ENCODE measurements at regions not wholly inside any gene's neighbourhood (a gene's known extent, or its start where the extent isn't known, plus 50 kb on each side); places are given as distances from the start of the nearest gene placed in this dataset.
"Not testable (repeated sequence)": the region's sequence is repeated elsewhere in the genome, so short reads cannot be mapped to it uniquely, and the experiment has no call there.

DNA sequence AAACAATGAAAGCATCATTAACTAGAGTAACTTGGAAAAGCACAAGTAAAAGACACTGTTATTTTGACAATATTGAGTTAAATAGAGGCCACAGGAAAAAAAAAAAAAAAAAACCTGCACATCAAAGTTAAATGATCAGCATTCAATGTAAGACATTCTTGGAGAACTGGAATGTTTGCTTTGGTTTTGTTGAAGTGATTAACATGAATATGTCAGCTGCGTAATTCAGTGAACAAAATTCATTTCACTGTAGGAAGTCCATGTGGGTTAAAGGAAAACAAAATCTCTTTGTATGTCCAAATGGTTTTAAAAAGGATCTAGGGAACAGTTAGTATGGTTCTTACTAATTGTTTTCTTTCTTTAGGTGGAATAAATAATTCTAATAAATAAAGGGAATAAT is 252.8 kb upstream of the CNTN6 start:
- DNase-seq: no peak

DNA sequence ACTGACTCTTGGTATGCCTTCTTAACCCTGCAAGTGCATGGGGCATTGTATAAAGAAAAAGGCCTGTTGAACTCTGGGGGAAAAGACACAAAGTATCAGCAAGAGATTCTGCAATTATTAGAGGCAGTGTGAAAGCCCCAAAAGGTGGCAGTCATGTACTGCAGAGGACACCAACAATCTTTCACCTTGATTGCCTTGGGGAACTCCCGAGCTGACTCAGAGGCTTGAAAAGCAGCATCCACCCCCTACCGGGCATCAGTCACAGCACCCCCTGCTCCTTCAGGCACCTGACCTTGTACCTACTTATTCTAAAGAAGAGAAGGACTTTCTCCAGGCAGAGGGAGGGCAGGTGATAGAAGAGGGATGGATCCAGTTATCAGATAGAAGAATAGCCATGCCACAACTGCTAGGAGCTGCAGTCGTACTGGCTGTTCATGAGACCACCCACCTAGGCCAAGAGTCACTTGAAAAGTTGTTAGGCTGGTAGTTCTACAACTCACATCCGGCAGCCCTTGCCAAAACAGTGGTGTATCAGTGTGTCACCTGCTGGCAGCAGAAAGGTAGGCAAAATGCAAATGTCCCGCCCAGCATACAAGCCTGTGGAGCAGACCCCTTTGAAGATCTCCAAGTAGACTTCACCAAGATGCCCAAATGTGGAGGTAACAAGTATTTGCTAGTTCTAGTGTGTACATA is 241.6 kb upstream of the CNTN6 start:
- no peak for DNase-seq

DNA sequence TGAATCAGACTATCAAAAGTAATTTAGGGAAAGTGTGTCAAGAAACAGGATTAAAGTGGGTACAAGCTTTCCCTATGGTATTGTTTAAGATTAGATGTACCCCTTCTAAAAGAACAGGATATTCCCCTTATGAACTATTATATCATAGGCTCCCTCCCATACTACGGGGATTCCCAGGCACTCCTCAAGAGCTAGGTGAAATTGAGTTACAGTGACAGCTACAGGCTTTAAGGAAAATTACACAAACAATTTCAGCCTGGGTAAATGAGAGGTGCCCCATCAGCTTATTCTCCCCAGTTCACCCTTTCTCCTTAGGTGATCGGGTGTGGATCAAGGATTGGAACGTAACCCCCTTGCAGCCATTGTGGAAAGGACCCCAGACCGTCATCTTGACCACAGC is 240.8 kb upstream of the CNTN6 start:
- peak in 1 of 2 experiments; percentile 15 for DNase-seq

DNA sequence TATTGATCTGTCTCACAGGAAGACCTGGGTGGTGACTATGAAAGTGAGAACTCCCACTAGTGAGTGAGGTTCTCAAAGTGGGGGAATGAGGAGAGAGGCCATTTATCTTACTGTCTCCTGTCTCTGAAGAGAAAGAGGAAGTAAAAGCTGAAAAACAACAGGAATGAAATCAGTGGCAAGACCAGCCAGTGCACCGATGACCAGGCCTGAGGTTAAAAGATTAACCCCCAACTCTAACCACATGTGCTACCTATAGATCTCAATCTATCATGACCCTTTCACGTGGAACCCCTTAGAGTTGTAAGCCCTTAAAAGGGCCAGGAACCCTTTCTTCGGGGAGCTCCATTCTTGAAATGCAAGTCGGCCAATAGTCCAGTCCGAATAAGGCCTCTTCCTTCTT is 239.3 kb upstream of the CNTN6 start:
- no peak for DNase-seq

DNA sequence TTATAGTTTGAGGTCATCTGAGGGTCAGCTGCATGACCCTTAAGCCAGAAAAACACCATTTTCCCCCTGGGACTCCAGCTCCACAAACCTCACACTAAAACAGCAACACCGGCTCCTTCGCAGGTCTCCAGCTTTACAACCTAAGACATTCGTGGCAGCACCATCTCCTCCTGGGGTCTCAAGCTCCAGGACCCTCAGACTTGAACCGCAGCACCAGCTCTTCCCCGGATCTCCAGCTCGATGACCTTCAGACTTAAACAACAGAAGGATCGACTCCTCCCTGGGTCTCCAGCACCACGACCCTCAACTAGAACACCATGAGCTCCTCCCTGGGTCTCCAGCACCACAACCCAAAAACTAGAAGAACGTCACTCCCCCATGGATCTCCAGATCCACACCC is 233.7 kb upstream of the CNTN6 start:
- DNase-seq: no peak

DNA sequence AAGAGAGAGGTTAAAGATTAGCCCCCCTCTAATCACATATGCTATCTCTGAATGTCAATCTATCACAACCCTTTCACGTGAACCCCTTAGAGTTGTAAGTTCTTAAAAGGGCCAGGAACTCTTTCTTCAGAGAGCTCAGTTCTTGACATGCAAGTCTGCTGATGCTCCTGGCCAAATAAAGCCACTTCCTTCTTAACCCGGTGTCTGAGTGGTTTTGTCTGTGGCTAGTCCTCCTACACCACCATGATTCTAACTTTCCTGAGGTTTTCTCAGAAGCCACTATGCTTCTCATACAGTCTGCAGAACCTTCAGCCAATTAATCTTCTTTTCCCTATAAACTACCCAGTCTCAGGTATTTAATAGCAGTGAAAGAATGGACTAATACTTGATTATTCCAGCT is 231.1 kb upstream of the CNTN6 start:
- DNase-seq: no peak

DNA sequence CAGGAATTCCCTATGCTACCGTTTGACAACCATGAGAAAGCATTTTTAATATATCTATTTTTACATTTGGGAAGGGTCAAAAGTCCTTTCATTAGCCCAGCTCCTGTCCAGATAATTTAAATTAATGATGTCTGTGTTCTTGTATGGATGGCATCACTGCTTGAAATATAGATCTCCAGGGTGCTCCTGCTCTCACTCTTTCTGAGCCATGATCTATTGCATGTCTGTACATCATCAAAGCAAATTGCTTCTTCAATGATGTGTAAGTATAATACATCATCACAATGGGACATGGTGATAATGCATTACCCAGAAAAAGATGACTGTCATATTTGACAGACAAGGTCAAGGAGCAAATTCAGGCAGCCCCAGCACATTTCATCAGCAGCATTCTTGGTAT is 223.6 kb upstream of the CNTN6 start:
- DNase-seq: no peak

DNA sequence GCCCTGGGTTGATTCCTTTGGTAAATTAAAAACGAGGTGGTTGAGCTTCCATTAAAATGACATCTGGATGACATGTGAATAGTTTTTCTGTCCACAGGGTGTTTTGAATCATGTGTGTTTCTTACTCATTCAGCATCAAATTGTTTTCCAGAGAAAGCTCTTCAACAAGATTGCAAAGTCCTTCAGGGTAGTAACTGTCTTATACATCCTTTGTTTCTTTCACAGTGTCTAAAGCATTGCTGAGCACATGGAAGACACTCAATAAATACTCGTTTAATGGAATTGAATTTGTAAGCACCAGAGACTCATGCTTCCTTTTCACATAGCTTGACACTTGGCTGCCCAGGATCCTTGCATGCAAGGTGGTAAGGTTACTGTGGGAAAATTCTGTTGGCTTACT is 223.1 kb upstream of the CNTN6 start:
- DNase-seq: no peak

DNA sequence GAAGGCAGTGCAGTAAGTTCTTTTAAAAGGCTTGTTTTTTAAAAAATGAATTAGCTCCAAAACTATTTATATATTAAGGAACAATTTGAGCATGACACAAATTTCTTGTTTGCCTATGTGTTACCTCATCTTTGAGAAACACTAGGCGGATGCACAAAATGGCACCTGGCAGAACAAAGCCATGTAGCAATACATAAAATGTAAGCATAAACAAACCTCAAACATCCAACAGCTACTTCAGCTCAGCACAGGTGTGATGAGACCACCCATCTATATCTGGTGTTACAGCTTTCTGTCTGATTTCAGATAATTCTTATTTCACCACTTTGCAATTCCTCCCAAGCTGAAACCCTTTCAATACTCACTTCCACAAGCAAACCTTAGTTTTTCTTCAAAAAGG is 221.2 kb upstream of the CNTN6 start:
- no peak for DNase-seq

DNA sequence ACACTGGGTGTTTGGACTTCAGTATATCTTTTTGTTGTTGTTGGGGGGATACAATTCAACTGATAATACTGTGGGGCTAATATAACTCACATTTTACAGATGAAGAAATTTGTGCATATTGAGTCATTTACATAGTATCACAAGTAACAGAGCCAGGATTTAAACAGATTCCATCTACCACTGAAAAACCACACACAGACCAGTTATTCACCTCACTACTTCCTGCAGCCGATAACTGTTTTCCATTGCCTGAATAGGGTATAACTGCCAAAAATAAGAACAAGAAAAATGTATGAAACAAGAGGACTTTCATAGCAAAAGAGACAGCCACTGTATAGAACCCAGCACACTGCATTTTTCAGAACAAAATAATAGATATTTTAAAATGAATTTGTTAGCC is 215.8 kb upstream of the CNTN6 start:
- no peak for DNase-seq

DNA sequence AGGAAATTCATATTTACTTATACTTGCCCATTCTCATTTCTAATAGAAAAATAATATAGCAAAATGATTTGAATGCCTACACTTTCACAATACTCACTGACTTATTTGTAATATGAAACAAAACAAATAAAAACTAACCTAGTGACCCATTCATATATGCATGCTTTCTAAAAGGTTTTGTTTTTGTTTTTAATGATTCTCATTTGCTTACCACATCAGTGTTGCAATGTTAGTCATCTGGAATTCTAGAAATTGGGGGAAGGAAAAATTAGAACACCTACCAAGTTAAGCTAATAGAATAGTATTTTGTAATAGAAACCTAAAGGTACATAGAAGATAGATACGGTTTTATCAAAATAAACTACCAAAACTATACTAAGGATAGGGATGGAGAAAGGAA is 214.1 kb upstream of the CNTN6 start:
- DNase-seq: no peak

DNA sequence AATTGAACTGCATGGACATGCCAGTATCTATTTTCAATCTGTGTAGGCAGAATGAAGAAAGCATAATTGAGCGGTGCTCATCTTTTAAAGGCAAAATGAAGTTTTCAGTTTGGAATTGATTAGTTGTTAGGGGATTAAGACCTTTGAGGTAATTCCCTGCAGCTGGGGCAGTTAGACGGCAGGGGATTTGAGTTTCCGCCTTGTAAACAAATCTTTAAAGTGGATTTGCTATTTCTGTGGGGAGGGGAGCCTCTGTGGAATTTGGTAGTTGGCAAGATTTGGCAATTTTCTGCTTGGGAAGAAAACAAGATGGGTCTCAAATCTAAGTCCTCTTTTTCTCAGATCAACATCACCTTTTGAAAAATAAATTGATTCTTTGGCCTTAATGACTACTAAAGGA is 212.5 kb upstream of the CNTN6 start:
- no peak for DNase-seq

DNA sequence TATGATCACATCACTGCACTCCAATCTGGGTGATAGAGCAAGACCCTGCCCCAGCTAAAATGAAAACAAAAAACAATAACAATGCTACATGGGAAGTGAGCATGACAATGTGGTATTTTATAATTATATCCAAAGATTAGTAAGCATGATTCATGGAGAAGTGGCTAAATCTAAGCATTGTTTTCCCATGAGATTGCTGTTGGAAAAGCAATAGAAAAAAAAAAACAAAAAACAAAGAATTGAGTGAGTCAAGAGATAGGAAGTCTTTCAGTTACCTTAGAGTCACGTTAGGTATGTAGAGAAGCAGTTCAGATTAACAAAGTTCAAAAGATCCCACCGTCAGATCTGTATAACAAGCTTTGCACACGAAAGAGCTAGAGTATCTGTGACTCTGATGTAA is 210.3 kb upstream of the CNTN6 start:
- DNase-seq: no peak

DNA sequence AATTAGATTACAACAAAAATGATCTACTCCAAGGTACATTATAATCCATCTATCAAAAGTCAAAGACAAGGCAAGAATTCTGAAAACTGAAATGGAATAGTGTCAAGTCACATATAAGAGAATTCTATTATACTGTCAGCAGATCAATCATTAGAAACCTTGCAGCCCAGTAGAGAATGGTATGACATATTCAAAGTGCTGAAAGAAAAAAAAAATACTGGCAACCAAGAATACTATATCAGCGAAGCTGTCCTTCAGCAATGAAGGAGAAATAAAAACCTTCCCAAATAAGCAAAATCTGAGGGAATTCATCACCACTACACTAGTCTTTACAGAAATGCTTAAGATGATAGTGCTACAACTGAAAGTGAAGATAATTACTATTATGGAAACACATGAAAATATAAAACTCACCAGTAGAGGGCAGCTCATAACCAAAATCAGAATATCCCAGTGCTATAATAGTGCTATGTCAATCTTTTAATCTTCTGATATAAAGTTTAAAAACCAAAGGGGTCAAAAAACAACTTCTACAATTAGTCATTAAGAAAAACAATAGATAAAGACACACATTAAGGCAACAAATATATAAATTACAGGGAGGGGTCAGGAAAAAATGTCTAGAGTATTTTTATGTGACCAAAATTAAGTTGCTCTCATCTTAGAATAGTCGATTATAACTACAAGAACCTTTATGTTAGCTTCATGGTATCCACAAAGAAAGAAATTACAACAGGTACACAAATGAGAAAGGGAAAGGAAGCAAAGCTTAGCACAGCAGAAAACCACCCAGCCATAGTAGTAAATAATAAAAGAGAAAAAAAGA is 190.7 kb upstream of the CNTN6 start:
- DNase-seq: peak in 1 of 2 experiments; percentile 7

DNA sequence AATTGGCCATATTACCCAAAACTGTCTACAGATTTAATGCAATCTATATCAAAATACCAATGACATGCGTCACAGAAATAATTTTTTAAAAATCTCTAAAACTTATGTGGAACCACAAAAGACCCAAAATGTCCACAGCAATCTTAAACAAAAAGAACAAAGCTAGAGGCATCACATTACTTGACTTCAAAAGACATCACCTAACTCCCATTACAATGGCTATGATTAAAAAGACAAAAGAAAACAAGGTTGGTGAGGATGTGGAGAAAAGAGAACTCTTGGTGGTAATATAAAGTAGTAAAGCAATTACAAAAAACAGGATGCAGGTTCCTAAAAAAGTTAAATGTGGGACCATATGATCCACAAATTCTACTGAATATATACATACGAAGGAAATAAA is 187.6 kb upstream of the CNTN6 start:
- no peak for DNase-seq

DNA sequence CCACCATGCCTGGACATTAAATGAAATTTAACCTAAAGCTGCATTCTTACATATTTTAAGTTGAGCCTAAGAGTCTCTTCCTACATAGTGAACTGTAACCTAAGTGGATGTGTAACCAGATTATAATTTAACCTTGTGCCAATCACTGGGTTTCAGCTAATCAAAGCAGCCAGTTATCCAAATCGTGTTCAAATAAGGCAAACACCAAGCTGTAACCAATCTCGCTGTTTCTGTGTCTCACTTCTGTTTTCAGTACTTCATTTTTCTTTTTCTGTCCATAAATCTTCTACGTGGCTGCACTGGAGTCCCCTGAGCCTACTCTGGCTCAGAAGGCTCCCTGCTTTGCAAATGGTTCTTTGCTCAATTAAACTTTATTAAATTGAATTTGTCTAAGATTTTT is 186.1 kb upstream of the CNTN6 start:
- no peak for DNase-seq

DNA sequence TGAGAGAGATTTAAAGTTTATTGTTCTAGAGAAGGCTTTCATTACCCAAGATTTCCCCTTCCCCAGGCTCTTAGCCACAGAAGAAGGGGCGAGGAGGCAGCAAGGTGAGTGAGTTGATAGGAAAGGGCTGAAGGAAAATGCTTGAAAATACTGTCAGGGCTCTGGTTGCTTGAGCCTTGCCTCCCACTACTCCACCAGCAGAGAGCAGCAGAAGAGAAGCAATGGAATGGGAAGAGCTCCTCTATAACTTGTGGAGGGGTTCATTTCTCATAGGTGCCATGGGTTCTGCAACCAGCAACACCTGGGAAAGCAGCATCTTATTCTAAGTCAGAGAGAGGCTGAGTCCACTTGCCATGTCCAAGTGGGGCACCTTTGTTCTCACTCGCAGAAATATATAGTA is 184.0 kb upstream of the CNTN6 start:
- no peak for DNase-seq

DNA sequence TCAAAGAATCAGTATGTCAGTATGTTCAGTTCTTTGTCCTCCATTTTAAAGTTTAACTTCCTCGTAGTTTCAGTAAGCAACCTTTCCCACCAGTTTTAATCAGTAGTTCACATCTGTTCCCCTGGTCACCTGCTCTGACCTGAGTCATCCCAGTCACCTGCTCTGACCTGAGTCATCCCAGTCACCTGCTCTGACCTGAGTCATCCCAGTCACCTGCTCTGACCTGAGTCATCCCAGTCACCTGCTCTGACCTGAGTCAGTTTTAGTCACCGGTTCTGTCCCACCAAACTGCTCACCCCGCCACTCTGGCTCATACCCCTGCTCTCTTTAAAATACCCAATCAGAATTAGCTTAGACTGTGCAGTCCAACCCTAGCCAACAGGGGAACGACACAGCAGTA is 180.1 kb upstream of the CNTN6 start:
- not testable (repeated sequence) for DNase-seq

DNA sequence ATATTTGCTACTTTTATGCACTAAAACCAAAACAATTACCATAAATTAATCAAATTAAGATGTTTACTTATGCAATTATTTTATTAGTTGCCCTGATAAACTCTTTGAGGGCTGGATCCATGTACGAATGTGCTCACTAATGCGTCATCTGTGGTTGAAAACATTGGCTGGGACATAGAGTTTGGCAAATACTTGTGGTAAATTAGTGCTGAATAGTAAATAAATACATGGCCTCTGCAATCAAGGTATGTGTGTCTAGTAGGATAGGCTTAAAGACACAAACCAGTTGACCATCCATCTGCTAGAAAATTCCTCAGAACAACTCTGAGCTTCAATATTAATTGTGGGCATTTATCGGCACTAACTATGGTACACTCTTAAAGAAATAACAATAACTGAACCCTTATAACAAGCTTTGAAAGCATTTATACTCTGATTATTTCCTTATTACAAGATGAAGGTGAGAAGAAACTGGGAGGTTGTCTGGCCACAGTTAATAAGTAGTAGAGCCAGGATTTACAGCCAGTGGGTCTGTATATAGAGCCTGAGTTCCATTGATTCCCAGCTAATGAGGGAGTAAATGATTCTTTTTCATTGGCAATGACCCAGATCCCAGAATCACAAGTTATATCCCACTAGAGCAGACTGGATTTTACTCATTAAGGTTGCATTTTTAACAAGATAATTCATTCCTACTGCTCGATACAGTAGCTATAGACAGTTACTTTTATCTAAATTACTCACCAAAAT is 169.5 kb upstream of the CNTN6 start:
- no peak for DNase-seq

DNA sequence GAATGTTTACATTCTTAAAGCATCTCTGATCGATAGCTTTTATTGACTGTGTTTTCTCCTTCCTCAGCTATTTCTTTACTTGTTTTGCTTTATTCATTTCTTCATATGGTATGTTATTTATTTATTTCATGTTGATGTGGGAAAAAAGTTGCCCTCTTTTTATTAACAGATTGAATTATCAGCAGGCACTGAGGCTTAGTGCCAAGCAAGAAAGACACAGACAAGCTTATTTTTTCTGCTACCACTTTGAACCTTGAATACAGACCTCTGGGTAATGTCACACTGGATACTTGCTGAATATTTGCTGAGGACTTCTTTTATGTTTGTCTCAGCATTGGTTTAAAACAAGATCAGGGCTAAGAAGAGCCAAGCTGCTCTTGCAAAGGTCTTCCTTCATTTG is 162.0 kb upstream of the CNTN6 start:
- no peak for DNase-seq

DNA sequence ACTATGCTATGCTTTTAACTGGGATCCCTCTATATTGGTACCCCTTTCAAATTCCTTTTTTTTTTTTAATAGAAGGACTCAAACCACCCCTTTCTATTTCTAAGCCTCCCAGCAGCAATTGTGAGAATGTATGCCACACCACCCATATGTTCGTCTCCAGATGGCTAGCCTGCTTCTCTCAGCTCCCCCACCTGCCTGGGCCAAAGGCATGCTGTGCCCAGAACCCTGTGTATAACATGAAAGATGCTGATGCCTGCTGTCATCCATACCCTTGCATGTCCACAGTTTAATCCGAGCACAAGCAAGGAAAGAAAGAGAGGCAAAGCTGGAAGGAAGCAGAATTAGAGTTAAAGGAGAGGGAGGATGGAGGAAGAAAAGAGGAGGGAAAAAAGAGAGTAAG is 159.5 kb upstream of the CNTN6 start:
- DNase-seq: no peak

DNA sequence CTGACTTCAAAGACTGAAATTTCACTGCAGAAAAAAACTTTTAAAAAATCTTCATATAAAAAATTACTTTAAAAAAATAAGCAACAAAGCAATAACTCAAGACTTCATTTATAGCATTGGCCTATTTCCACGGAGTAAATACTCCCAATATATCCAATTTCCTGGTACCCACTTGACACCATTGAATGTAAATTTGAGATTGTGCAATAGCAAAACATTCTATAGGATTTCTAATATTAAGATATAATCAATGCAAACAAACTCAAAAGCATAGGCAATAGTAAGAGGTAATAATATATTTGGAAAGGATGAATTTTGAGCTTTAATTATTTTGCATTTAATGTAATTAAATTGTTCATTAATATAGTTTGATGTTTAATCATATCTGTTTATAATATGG is 148.0 kb upstream of the CNTN6 start:
- no peak for DNase-seq

DNA sequence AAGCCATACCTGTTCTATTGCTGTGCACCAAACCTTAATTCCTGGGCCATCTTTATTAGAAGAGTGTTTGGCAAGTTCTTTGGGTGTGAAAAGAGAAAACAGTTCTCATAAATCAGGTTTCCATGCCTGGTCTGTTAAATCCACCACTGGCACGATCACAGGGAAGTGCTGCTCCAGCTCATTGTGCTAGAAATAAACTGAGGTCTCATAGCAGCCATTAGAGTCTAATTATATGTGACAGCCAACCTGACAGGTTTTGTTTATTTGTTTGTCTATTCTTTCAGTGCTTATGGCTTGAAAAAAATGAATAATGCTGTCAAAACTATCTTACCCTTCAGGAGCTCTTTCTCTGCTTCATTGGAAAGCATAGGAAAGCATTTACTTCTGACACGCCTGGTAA is 147.1 kb upstream of the CNTN6 start:
- DNase-seq: no peak

DNA sequence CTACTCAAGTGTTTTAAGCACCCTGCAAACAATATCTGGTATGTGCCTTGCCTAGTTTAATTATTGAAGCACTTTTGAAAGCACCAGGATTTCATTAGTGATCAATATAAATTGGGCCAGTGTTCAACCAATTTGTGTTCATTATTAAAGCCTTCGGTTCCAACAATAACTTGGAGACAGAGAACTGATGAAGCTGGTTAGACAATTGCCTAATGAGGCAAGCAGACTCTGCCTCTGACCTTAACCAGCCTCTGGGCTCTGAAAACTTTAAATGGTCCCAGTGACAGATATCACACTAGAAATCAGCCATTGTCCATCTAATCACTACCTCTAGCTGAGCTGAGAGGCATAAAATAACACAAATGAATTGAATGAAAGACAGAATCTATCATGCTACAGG is 139.9 kb upstream of the CNTN6 start:
- DNase-seq: no peak
